GM18868 (cell line): ENCODE measurements at regions not wholly inside any gene's neighbourhood (a gene's known extent, or its start where the extent isn't known, plus 50 kb on each side); places are given as distances from the start of the nearest gene placed in this dataset.
A peak's percentile ranks its signal among the peaks of the same experiment; 100 is the strongest.

Source experiments
- ATAC-seq: cut with Tn5 transposase; IDR thresholded peaks from one replicate; pipeline ENCODE4 v1.9.1; 2021; ENCODE audit warnings: mild to moderate bottlenecking, moderate library complexity; ENCODE audit not compliant: unreplicated experiment

GRCh38 chr2:180385601-180386201, 378.6 kb upstream of the CWC22 start:
- ATAC-seq = peak; percentile 57

DNA sequence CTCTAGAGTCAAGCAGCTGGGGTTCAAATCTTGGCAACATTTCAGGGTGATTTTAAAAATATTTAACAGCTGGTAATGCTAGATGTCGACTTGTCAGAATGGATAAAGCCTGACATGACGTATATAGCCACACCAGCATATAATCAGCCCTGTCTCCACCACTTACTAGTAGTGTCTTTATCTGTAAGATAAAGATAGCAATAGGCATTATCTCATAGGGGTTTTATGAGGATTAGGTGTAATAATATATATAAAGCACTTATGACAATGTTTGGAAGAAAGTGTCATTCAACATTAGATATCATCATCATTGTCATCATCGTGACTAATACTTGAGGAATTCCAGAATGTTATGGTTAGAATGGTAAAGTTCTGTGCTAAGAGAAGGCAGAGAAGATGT, 369.0 kb upstream of the CWC22 start:
- no peak for ATAC-seq

DNA sequence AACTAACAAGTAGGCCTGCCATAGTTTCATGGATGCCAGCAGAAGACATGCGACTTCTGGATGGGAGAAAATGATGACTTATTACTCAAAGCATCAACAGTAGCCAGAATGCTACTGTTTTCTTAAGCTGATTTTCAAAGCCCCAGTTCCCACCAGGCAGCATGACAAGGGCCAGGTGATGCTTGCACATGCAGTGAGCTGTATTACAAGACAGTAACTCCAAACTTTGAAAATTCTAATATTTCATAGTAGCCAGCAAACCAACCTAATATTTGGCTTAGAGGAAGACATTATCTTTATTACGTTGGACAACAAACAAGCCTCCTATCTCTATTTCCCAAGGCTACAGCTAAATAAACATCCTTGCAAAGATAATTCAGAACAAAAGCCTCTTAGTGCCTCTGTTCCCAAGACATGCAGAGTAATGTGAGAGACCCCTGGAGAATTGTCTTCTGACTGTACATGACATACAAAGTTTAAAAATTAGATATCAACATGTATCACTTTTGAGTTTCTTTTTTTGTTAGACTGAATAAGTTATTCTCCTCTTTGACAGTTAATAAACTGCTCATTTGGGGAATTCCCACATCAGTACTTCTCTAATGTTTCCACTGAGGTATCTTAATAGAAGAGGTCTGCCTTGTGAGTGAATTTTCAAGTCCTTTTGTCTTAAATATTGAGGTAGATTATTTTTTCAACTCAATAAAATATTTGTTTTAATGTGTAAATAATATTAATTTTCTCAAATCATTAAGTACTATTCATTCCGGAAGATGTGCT, 367.6 kb upstream of the CWC22 start:
- no peak for ATAC-seq

GRCh38 chr2:180370511-180371205, 363.6 kb upstream of the CWC22 start:
- ATAC-seq = no peak

DNA sequence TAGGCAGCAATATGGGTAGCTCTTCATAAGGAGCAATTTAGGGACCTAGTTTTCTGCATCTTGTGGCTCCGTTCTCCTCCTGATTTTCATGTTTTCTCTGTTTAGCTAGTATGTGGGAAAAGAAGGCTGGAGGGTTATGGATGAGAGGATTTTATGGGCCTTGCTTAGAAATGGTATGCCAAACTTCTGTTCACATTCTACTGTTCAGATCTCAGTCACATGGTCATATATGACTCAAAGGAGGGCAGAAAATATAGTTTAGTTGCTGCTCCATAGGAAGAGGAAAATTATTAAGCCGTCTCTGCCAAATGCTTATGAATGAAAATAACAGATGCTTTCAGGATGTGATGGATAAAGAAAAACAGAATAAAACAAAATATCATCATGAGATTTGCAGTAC, 361.8 kb upstream of the CWC22 start:
- no peak for ATAC-seq

GRCh38 chr2:180367815-180368214, 360.7 kb upstream of the CWC22 start:
- ATAC-seq = no peak

DNA sequence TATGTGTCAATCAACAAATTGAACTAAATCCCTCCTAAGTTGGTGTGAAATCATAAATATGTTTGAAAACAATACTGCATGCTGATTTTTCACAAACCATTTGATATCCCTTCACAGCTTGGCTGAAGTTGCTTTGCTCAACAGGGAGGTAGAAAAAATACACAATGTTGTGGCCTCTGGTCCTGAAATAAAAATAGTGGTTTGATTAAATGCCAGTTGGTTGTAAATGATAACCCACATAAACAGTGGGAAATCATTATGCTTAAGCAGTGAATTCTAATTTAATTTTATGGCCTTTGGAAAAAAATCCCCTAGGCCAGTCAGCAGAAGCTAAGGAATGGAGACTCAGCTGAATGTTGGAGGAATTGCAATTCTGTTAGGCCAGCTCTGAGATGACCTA, 359.4 kb upstream of the CWC22 start:
- ATAC-seq = no peak

DNA sequence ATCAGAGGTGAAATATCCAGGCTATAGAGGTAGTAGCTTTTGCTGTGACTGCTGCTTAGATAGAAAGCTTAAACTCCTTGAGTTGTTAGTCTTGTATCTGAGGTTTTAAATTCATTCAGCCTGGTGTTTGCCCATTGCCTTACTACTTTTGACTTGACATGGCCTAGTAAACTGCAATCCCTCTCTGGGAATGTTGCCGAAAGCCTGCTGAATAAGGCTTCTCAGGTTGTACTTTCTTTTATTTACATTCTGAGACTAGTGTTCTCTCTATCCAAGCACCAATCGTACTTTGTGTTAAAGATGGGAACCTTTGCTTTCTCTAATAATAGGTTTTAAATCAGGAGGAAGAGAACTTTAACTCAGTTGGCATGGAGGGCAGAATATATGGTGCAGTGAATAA, 357.6 kb upstream of the CWC22 start:
- ATAC-seq = no peak

DNA sequence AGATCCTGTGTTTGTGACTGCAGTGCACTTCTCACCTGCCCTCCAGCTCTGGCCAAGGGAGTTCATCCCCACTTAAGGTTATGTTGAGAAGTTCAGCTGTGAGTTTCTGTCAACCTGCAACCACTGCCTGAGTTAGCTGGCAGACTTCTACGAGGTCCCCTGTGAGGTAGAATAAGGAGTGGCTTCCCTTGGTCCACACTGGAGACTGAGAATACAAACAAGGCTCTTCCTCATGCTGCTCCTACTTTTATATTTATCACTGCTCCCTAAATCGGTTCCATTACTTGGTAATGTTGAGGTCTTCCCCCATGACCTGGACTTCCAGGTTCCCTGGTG, 353.2 kb upstream of the CWC22 start:
- peak; percentile 38 for ATAC-seq

DNA sequence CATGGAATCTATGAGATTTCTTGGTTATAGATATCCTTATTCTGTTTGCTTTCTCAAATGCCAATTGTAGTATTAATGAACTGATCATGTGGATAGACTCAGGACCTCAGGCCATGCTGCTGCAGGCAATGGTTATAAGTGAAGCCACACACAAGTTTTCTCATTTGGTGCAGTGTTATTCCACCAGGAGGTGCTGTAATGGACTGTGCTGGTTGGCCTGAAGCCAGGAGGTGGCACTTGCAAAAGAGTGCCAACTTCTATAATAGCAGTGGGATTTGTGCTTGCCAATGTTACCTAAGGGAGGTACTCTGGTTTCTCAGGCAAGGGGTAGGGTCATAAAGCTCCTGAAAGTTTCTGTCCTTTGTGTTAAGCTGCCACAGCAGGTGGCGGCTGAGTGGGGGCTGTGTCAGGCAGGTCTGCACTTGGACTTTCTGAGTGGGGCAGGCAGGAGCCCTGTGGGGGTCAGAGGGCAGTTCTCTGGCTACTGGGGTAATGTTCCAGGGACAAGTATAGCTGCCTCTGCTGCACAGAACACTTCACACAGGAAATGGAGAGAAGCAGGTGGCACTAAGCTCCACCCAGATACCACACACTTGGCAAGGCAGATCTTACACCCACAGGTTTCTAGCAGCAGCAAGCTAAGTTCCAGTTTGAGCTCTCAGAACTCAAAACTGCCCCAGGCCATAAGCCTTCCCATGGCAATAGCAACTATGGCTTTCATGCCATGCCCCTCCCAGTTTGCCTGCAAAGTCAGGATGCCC, 352.6 kb upstream of the CWC22 start:
- ATAC-seq = peak; percentile 98

- no peak for ATAC-seq
These were observed 351.4 kb upstream of the CWC22 start for GRCh38 chr2:180358458-180358857.

DNA sequence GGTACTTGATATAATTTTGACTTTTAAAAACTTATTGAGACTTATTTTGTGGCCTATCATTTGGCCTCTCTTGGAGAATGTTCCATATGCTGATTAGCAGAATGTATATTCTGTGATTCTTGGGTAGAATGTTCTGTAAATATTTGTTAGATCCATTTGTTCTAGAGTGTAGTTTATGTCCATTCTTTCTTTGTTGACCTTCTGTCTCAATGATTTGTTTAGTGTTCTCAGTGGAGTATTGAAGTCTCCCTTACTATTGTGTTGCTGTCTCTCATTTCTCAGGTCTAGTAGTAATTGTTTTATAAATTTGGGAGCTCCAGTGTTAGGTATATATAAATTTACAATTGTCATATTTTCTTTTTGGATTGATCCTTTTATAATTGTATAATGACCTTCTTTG, 349.6 kb upstream of the CWC22 start:
- no peak for ATAC-seq

DNA sequence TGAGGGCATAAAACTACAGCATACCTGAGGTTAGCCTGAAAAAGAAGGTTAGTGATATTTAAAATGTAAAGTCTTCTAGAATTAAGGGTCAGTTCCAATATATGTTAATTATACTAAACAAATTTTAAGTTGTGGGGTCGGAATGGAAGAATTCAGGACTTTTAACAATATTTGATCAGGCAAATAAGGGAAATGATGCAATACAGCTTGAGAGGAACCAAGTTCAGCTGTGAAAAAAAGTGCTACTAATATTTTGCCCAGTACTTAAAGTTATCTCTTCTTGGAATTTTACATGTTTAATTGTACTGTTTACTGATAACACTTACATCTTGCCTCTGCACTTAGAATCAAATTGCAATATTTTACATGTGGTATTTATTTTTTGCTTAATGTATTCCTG, 345.5 kb upstream of the CWC22 start:
- no peak for ATAC-seq

- no peak for ATAC-seq
These were observed 342.7 kb upstream of the CWC22 start for GRCh38 chr2:180349809-180350208.

- no peak for ATAC-seq
These were observed 336.6 kb upstream of the CWC22 start for GRCh38 chr2:180343528-180344345.

DNA sequence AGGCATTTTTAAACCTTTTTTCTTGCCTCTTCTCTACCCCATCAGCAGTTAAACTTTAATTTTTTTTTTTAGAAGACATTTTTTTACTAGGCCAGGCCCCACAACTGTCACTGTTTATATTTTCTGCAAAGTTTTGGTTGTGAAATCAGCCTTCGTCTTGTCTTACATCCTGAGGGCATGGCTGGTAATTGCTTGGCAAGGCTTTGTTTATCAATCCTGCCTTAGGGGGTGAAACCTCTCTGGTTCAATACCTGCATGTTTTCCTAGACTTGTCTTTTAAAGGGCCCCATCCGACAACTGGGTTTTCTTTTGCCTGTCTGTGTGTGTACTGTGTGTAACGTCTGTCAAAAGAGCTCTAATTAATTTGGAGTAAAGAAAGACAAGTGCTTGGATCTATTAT, 330.0 kb upstream of the CWC22 start:
- no peak for ATAC-seq

- ATAC-seq = no peak
These were observed 329.5 kb upstream of the CWC22 start for GRCh38 chr2:180336550-180336949.

DNA sequence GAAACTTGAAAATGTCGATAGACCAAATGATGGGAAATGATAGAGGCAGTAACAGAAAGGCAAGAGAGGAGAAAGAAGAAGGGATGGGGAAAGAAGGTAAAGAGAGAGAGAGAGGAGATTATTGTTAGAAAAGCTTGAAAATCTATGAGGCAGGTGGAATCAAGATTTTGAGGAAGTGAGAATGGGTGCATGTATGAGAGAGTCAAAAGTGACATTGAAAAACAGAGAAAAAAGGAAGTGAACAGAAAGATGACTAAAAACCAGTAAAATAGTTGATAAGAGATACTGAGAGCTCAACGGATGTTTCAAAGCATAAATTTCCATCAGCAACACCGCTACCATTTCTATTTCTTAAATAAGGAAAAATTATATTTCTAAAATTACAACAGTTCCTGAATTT, 327.4 kb upstream of the CWC22 start:
- ATAC-seq = peak; percentile 99

DNA sequence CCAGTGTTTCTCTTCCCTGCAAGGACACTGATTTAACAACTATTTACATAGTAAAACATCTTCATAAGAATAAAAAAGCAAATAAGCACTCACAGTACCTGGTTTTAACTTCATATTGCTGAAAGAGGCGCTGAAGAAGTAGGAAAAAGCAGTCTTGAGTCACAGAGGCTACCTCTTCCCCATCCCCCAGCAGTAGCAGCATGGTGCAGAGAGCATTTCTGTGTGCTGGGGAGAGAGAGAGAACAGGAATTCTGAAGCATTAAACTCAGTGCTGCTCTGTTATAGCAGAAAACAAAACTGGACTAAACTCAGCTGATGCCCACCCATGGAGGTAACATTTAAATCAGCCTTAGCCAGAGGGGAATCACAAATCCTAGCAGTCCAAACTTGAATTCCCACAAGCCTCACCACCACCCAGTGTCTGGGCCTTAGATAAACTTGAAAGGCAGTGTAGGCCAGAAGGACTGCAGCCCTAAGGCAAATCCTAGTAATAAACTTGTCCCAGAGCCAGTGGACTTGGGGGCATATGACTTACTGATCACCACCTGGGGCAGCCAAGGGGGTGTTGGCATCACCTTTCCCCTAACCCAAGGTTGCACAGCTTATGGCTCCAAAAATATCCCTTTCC, 321.8 kb upstream of the CWC22 start:
- ATAC-seq = no peak

DNA sequence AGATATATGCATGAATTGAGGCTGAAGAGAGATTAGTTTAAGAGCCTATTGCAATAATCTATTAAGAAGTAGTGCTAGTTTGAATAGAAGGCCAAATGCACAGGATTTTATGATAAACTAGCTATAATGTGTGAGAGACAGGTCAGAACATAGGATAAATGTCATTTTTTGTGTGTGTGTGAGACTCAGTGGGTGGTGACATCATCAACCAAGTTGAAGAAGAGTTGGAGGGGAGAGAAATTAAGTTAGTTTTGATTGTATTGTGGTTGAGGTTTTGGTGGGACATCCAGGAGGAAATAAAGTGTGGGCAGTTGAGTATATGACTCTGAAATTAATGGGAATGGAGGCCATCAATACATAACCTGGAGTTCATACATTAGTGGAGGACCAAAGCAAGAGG, 320.1 kb upstream of the CWC22 start:
- no peak for ATAC-seq
